UCSD-AML1 (cell line): ENCODE measurements at regions not wholly inside any gene's neighbourhood (a gene's known extent, or its start where the extent isn't known, plus 50 kb on each side); places are given as distances from the start of the nearest gene placed in this dataset.

ENCODE experiments used
- DNase-seq: peaks from one replicate; lab custom pipeline; 2025; ENCODE audit not compliant: unreplicated experiment; lab: John Stamatoyannopoulos, UW

- DNase-seq, result no peak
These were observed 229.2 kb downstream of the PTTG2 start for GRCh38 chr4:38189445-38189844.

- DNase-seq, result no peak
These were observed 230.6 kb downstream of the PTTG2 start for GRCh38 chr4:38190717-38191178.

- no peak for DNase-seq
These were observed 232.3 kb downstream of the PTTG2 start for GRCh38 chr4:38192516-38192915.

GRCh38 chr4:38193236-38193863 lies 233.2 kb downstream of the PTTG2 start:
- no peak for DNase-seq

GRCh38 chr4:38194047-38194602 lies 233.9 kb downstream of the PTTG2 start:
- DNase-seq, result no peak

GRCh38 chr4:38195486-38195885 lies 235.3 kb downstream of the PTTG2 start:
- no peak for DNase-seq

GRCh38 chr4:38195911-38196310 lies 235.7 kb downstream of the PTTG2 start:
- no peak for DNase-seq

GRCh38 chr4:38202242-38202641 lies 242.0 kb downstream of the PTTG2 start:
- DNase-seq, result no peak

- DNase-seq, result no peak
These were observed 243.4 kb downstream of the PTTG2 start for GRCh38 chr4:38203609-38204008.

- no peak for DNase-seq
These were observed 244.3 kb downstream of the PTTG2 start for GRCh38 chr4:38204339-38205035.

GRCh38 chr4:38205261-38205660 lies 245.1 kb downstream of the PTTG2 start:
- DNase-seq, result no peak

GRCh38 chr4:38207110-38207457 lies 246.9 kb downstream of the PTTG2 start:
- DNase-seq, result no peak

- DNase-seq, result no peak
These were observed 249.5 kb downstream of the PTTG2 start for GRCh38 chr4:38209654-38210053.

GRCh38 chr4:38210396-38211114 lies 250.4 kb downstream of the PTTG2 start:
- no peak for DNase-seq

- no peak for DNase-seq
These were observed 251.7 kb downstream of the PTTG2 start for GRCh38 chr4:38211885-38212284.

GRCh38 chr4:38213083-38213805 lies 253.0 kb downstream of the PTTG2 start:
- no peak for DNase-seq

- DNase-seq, result no peak
These were observed 262.7 kb downstream of the PTTG2 start for GRCh38 chr4:38222892-38223291.

GRCh38 chr4:38223306-38223705 lies 263.1 kb downstream of the PTTG2 start:
- no peak for DNase-seq

GRCh38 chr4:38223782-38224236 lies 263.6 kb downstream of the PTTG2 start:
- DNase-seq, result no peak

GRCh38 chr4:38224850-38225249 lies 264.7 kb downstream of the PTTG2 start:
- no peak for DNase-seq

GRCh38 chr4:38226170-38226569 lies 266.0 kb downstream of the PTTG2 start:
- DNase-seq, result no peak
